ENCODE measurements at regions not wholly inside any gene's neighbourhood (a gene's known extent, or its start where the extent isn't known, plus 50 kb on each side); places are given as distances from the start of the nearest gene placed in this dataset.

DNA sequence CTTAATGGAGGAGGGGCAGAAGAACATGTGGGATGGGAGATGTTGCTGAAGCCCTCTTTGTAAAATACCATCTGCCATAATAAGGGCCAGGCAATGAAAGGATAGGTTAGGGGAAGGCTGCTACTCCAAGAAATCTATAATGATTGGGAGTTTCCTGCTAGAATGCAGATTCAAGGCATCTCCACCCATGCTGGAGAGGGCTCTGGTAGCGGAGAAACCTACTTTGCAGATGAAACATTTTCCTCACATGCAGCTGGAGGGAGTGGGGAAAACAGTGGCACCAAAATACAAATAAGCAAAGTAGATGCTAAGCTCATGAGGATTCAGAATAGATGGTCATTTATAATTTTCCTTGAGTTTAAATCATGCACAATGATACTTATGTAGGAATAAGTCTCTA is 82.3 kb upstream of the GCFC2 start:
- DNase-seq, result no peak

DNA sequence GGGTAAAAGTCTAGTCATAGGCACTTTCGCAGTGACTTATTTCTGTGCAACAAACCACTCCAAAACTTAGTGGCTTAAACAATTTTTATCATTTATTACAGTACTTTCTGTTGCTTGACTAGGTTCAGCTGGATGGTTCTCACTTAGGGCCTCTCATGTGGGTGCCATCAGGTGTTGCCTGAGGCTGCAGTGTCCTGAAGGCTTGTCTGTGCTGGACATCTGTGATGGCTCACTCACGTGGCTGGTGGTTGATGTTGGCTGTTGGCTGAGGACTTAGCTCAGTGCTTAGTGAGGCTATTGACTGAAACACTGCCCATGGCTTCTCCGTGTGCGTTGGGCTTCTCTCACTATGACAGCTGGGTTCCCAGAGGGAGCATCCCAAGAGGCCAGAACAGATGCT is 81.4 kb upstream of the GCFC2 start:
- DNase-seq, result no peak

DNA sequence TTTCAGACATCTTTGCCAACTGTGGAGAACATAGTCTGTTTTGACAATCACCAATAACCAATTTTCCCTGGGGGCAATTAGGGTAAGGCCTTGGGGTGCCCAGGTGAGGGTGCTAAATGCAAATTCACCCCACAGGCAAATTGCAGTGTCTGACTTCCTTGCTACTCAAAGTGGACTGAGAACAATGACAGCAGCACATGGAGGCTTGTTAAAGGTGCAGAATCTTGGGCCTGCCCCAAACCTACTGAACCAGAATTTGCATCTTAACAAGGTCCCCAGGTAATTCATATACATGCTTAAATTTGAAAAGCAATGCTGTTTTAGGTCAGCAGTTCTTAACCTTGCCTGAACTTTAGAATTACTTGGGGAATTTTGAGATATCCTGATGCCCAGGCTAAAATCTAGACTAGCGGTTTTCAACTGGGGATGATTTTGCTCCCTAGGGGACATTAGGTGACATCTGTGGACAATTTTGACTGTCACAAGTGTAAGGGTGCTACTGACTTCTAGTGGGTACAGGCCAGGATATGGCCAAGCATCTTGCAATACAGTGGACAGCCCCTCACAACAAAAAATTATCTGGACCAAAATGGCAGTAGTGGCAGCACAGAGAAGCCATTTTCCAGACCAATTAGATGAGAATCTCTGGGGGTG is 80.2 kb upstream of the GCFC2 start:
- no peak for DNase-seq

DNA sequence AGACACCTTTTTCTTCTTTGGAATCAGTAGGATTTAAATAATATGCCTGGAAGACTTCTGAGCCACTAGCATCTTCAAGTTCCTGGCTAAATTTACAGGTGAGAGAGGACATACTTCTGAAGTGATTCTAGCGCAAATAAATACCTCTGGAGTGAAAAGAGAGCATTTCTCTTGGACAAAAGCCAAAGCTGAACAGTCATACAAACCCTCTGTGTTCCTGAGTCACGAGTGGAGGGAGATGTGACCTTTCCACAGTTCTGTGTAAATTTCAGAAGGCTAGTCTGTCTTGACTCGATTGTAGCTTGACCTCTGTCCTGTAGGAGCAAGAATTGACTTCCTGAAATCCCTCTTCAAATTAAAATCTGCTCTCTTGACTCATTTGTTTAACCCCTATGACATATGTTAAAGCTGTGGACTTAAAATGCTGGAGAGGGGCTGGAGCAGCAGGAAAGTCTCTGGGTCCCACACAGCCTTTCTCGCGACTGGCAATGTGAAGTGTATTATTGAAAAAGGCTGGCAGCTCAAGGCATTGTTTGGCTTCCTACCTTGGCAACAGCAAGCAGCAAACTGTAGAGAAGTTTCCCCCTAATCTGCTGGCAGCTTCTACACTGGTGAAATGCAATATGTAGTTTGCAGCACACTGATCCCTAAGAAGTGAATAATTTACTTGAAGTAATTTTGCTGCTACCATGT is 79.6 kb upstream of the GCFC2 start:
- DNase-seq, result no peak

DNA sequence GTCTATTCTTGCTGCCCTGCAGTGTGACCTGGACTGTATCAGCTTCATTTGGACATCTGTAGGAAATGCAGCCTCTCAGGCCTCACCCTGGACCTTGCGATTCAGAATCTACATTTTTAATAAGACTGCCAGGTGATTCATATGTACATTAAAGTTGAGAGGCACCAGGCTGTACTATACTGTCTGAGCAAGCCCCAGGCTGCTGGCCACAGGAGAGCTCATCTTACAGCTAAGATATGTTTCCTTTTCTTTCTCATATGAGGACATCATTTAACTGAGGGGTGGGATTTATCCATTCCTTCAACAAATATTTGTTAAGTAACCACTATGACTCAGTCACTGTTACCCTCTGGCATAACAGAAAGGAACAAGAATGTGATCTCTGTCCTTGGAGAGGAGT is 78.2 kb upstream of the GCFC2 start:
- no peak for DNase-seq

DNA sequence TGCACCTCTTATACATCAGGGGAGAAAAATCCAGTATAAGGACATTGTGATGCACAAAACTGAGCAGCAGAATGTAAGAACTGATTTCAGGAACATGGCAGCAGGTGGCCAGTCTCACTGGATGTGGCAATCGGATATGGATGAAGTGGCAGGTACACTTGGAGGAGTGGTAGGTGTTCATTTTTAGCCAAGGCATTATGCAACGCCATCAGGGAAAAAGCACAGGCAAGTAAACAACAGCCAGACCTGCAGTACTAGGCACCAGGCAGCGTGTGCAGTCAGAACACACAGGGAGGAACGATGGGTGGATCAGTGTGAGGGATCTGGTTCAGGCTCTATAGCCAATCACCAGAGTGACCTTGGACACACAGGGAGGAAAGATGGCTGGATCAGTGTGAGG is 77.4 kb upstream of the GCFC2 start:
- peak; percentile 1 for DNase-seq

DNA sequence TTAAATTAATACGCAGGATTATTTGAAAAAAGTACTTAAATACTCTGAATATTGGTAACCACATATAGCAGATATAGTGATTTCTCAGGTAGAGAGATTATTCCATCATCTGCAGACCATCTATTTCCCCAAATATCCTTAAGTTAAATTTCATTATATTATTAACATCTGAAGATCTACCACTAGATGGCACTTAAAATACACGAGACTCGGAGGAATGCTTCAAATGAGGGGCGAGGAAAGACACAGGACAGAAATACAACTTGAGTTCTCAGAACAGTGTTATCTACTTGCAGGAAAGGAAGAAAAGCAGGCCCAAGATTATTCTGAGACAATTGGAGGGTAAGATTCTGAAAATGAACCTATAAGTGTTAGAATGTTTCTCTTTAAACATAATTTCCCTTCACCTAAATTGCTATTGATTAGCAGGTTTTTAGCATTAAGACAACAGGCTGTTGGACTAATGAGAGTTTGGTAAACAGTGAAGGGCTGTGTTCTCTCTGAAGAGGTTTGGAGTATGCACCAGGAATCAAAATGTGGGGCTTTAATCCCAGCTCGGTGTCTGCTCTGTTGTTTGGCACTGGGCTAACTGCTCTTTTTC is 76.9 kb upstream of the GCFC2 start:
- DNase-seq, result peak; percentile 0

DNA sequence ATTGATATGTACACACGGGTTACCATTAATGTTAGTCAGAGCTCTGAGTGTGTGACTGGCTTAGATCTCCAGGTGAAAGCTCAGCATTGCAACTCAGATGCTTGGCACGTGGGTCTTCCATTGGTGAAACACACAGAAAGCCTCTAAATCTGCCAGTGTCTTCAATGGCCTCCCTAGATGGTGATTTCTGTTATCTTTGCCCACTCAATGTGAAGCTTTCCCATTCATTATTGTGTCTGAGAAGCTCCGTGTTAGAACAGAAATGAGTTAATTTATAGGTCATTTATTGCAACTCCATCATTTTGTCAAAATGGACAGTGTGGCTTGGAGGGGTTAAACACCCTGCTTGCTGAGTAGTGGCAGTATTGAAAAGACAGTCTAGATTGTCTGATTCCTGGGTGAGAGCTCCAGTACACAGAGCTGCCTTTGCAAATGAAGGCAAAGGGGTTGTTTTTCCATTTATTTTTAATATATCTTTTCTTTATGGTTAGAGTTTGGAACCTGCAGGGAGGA is 64.7 kb upstream of the GCFC2 start:
- no peak for DNase-seq

DNA sequence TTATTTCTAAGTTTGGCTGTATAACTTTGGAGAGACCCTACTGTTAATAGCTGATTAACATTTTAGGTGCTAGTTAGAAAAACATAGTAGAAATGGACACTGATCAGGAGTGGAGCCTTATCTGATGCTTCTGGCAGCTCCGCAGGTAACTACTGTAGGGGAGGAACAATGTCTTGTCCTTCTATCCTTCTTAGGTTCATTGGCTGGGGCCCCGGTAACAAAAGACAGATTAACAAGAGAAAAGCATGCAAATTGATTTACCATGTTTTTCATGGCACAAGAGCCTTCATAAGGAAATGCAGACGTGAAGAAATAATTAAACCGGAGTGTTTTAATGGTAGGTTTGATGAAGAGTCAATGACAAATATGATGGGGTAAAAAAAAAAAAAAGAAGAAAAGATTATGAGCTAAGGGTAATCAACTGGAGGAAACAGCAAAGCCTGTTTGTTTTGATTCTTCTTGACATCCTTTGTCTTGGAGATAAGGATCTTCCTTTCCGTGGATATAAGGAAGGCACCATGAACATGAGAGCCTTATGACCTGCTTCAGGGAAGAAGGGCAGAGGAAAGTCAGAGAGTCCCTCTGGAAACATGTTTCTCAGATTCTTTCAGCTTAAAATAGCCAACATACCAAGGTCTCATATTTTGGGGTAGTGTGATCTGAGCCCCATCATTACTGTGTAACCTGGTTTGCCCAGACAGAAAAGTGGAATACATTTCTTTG is 62.4 kb upstream of the GCFC2 start:
- no peak for DNase-seq

DNA sequence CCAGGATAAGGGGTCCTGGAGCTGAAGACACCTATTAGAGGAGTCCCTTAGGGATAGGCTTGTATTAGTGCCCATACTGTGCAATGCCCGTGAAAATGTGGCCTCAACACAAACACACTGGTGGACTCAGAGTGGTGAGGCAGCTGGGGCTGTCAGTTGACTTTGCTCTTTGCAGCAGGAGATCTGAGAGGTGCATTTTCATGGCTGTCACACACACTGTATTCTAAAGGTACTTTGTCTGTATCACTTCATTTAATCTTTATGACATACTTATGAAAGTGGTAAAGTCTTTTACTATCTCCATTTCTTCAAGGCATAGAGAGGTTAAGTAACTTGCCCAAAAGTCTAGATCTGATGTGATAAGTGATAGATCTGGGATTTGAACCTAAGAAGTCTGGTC is 55.1 kb upstream of the GCFC2 start:
- no peak for DNase-seq

DNA sequence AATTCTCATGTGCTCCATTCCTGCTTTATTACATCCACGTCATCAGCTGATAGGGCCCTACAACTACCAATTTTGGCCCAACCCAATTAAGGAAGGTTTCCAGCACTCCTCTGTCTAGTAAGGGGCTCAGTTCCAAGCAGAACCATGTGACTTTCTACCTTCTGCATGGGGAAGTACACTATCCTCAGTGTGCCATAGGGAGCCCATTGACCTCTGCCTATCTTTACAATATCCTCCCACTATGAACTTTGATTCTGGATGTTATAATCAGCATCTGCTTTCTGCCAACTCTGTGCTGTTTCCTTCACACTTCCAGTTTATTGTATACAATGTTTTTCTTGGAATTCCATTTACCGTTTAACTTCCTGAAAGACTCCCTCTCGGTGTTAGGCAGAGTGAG is 53.9 kb upstream of the GCFC2 start:
- no peak for DNase-seq
